GM12874 (cell line): ENCODE measurements at regions not wholly inside any gene's neighbourhood (a gene's known extent, or its start where the extent isn't known, plus 50 kb on each side); places are given as distances from the start of the nearest gene placed in this dataset.

ENCODE experiments used
- CTCF ChIP-seq: IDR thresholded peaks from 2 replicates; pipeline ENCODE4 v1.5.1; 2011; ENCODE audit warnings: low read depth, mild to moderate bottlenecking, control low read depth, low read length, moderate library complexity; ENCODE audit not compliant: insufficient read depth

GRCh38 chr13:105774739-105775460 is 760.6 kb downstream of the EFNB2 start:
- no peak for TF ChIP-seq CTCF

- TF ChIP-seq CTCF = no peak
Observed at GRCh38 chr13:105773863-105774538, 761.5 kb downstream of the EFNB2 start.

- no peak for TF ChIP-seq CTCF
Observed at GRCh38 chr13:105773241-105773640, 762.2 kb downstream of the EFNB2 start.

- no peak for TF ChIP-seq CTCF
Observed at GRCh38 chr13:105764486-105764885, 771.0 kb downstream of the EFNB2 start.

GRCh38 chr13:105763851-105764250 is 771.6 kb downstream of the EFNB2 start:
- no peak for TF ChIP-seq CTCF

- TF ChIP-seq CTCF = no peak
Observed at GRCh38 chr13:105762096-105762495, 773.4 kb downstream of the EFNB2 start.

- no peak for TF ChIP-seq CTCF
Observed at GRCh38 chr13:105758918-105759860, 776.3 kb downstream of the EFNB2 start.
